Stimulated activated CD4-positive, alpha-beta T cell treated with anti-CD3 and anti-CD28 coated beads, Interleukin-12 subunit alpha, Interleukin-12 subunit beta, amount 100 ng/mL, for 24 hours (primary cell): ENCODE measurements at regions not wholly inside any gene's neighbourhood (a gene's known extent, or its start where the extent isn't known, plus 50 kb on each side); places are given as distances from the start of the nearest gene placed in this dataset.
"Not testable (repeated sequence)": the region's sequence is repeated elsewhere in the genome, so short reads cannot be mapped to it uniquely, and the experiment has no call there.

Experiments used
- DNase-seq, 2 experiments: peaks; one replicate each; pipeline ENCODE4 v3.0.0-alpha.2; 2020; ENCODE audit warnings: low read depth in 2 of 2

GRCh38 chr10:118948786-118949185 is 80.7 kb upstream of the NANOS1 start:
- DNase-seq: no peak

GRCh38 chr10:118950190-118950680 is 79.3 kb upstream of the NANOS1 start:
- no peak for DNase-seq

GRCh38 chr10:118950997-118951637 is 78.4 kb upstream of the NANOS1 start:
- DNase-seq: no peak

DNA sequence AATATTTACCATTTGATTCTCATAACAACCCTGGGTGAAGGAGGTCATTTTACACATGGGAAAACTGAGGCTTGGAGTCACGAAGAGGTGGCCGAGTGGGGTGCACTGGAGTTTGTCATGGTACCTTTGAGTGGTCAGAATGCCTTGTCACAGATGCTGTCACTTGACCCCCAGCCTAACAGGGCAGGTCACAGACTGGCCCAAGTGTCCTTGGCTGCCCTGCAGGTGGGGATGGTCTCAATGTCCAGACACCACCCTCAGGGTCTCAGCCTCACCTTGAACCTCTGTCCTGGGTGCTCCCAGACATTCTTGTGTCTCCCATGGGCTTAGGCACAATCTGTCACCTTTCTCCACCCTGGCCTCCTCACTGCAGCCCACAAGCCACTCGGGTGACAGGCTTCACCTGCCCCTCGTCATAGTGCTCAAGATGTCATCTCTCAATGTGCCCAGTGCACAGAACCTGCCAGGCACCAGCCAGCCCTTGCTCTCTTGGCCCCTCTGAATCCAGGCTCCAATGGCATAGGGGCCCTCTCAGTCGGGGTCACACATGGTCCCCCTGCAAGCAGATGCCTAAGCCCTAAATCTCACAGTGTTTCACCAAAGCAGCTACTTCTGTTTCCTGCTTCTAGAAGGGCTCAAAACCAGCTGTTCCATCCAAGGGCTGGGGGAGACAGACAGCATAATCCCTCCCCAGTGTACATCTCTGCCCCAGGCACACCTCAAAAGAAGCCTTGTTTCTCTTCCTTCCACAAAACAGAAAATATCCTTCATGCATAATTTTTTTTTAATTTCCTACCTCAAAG is 76.8 kb upstream of the NANOS1 start:
- no peak for DNase-seq

DNA sequence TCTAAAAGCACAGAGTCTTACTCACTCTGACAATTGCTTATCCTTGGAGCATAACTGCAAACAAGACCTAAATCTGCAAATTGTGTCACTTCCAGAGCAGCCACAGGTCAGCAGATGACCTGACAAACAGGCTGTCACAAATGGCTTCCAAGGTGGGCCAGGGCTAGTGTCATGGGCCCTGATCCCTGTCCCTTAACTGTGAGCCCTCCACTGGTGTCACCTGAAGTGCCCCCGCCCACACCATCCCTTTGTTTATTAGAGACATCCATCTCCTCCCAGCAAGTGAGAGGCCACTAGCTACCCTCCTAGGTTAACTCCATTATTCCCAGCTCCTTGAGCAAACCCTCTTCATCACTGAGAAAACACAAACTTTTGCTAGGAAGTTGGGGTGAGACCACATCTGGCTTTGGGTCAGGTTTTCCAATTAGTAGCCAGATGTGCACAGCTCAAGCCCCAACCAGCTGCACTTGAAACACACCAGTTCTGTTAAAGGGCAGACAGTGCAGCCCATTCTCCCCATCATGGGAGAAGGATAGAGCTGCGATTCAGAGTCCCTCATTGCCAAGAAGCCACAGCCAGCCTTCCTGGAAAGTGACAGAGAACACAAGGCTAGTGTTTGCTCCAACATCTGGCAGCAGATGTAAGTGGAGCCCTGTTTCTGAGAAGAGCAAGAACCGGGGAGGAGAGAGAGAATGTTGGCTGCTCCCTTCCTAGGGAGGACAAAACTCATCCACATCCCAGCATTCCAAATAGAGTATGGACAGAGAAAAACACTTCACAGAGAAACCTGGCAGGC is 75.7 kb upstream of the NANOS1 start:
- no peak for DNase-seq

DNA sequence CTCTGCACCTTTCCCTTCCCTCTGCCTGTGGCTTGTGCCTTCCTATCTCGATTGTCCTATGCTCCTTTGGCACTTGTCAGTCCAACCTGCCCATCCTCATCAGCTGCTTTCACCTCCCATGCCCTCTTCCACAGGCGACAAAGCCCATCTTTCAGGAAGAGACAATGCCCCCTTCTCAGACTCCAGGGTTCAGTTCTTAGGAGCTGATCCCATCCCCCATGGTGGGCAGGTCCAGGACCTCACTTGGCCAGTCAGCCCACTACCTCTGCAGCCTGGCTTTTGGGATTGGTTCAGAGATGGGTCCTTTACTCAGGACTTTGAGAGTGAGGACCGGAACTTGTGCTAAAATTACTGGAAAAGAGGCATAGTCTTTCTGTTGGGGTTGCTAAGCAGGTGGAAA is 74.0 kb upstream of the NANOS1 start:
- DNase-seq: no peak

- no peak for DNase-seq
These were observed 73.3 kb upstream of the NANOS1 start for GRCh38 chr10:118955951-118956801.

DNA sequence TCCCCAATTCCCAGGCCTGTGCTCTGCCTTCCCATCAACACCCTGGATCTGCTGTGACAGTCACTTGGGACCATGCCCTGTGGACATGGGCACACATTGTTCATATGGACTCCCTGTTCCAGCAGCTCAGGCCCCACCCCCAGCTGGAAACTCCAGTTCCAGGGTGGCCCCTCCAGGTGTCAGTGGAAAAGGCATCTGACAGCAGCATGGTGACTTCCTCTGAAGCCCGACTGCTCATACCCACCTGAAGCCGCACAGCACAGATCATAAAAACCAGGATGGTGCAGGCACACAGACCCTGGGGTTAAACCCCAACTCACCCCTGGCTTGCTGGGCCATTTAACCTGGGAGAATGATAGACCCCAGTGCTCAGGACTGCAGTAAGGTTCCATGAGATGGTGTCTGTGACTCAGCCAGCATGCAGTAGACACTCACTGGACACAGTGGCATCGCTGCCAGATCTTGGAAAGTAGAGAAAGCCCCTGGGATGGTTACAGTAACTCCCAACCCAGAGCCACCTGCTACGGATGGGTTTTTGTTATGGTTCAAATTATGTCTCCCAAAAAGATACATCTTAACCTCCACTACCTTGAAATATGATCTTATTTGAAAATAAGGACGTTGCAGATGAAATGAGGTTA is 72.6 kb upstream of the NANOS1 start:
- DNase-seq: no peak

- no peak for DNase-seq
These were observed 72.1 kb upstream of the NANOS1 start for GRCh38 chr10:118957443-118957825.

DNA sequence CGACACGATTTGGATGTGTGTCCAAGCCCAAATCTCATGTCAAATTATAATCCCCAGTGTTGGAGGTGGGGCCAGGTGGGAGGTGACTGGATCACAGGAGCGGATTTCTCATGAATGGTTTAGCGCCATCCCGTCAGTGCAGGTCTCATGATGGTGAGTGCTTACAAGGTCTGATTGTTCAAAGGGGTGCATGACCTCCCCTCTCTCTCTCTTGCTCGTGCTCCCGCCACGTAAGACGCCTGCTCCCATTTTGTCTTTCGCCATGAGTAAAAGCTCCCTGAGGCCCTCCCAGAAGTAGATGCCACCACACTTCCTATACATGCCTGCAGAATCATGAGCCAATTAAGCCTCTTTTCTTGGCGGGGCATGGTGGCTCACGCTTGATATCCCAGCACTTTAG is 71.5 kb upstream of the NANOS1 start:
- DNase-seq: no peak

DNA sequence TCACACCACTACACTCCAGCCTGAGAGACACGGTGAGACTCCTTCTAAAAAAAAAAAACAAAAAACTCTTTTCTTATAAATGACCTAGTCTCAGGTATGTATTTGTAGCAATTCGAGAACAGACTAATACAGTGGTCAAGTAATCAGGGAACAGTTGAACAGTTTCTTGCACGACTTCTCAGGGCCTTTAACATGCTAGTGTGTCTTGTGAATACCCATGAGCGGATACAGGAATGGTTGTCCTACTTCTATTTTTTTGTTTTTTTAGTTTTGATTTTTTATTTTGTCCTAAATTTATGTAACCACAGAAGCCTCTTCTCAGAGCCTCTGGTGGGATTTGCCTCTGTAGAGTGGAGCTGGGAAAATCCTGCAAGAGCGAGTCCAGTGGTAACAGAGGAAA is 71.0 kb upstream of the NANOS1 start:
- no peak for DNase-seq

- DNase-seq: no peak
These were observed 70.3 kb upstream of the NANOS1 start for GRCh38 chr10:118958984-118959925.

DNA sequence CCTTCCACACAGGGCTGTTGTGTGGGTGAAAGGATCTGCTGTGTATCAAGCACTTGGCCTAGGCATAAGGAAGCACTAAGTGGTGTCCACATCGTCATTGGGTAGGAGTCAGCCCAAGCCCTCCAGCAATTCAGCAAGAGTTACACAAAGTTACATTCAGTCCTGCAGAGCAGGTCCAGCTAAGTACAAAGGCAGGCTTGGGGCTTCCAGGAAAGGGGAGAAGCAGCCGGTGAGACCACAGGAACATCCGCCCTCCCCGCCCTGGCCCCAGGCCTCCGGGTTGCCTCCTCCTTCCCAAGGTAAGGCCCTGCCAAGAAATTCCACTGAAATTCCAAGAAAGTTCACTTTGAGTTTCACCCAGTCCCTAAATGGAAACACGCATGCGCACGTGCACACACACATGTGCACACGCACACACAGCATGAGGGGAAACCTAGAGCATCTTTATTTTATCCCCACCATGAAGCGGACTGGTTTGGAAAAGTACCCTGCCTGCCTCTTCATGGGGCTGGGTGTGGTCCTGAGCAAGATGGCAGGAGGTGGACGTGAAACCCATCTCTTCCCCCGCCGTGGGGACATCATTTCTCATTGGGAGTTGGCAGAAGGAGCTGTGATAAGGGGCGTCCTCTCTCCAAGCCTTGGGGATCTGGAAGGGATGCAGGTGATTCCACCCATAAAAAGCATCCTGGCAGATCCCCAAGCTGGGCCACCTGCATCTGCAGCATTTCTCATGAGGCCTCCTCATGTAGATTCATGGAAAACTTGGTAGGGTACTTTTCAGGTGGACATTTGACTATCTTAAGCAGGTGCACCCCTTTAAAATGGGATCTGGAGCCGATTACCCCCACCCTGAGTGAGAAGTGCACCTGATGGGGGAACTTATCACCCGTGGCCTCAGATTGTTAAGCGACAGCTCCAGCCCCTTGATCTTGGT is 69.1 kb upstream of the NANOS1 start:
- DNase-seq: no peak

GRCh38 chr10:118961436-118961835 is 68.1 kb upstream of the NANOS1 start:
- no peak for DNase-seq

DNA sequence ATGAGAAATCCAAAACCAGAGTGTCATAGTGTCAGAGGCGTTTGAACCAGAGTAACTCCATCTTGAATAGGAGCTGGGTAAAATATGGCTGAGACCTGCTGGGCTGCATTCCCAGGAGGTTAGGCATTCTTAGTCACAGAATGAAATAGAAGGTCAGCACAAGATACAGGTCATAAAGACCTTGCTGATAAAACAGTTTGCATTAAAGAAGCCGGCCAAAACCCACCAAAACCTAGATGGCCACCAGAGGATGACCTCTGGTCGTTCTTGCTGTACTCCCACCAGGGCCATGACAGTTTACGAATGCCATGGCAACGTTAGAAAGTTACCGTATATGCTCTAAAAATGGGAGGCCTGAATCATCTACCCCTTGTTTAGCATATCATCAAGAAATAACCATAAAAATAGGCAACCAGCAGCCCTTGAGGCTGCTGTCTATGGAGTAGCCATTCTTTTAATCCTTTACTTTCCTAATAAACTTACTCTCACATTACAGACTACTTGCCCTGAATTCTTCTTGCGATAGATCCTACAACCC is 67.1 kb upstream of the NANOS1 start:
- not testable (repeated sequence) for DNase-seq

GRCh38 chr10:118963341-118963740 is 66.2 kb upstream of the NANOS1 start:
- DNase-seq: no peak

GRCh38 chr10:118963933-118964332 is 65.6 kb upstream of the NANOS1 start:
- DNase-seq: no peak

GRCh38 chr10:118964476-118964875 is 65.0 kb upstream of the NANOS1 start:
- DNase-seq: not testable (repeated sequence)

DNA sequence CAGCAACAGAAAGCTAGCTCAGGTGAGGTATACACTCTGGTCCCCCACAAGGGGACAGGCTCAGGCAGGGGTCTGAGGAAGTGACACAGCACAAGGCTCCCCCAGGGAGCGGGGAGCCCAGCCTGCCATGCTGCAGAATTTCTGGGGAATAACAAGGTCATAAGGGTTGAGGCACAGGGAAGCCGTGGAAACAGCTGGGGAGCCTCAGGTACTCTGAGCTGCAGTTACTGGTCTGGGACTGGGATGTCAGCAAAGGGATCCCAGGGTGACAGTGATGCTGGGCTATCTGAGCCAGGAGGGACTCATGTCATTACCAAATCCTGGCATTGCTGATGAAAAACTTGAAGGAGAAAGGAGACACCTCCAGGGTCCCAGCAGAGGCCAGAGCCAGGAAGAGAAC is 64.4 kb upstream of the NANOS1 start:
- DNase-seq: no peak
